HFF-Myc (cell line): ENCODE measurements at regions not wholly inside any gene's neighbourhood (a gene's known extent, or its start where the extent isn't known, plus 50 kb on each side); places are given as distances from the start of the nearest gene placed in this dataset.
"Not testable (repeated sequence)": the region's sequence is repeated elsewhere in the genome, so short reads cannot be mapped to it uniquely, and the experiment has no call there.

Experiments
- DNase-seq: peaks from one replicate; pipeline ENCODE4 v3.0.0-alpha.2; 2011; ENCODE audit warnings: low read depth; ENCODE audit errors: extremely low read depth
- H3K4me3 ChIP-seq: replicated peaks from 2 replicates; pipeline ENCODE4 v1.5.1; 2011; ENCODE audit warnings: low read depth, mild to moderate bottlenecking, control low read depth, low read length
- CTCF ChIP-seq: IDR thresholded peaks from 2 replicates; pipeline ENCODE4 v1.5.1; 2012; ENCODE audit warnings: mild to moderate bottlenecking, low read depth, low read length, control low read depth; ENCODE audit errors: missing control alignments

DNA sequence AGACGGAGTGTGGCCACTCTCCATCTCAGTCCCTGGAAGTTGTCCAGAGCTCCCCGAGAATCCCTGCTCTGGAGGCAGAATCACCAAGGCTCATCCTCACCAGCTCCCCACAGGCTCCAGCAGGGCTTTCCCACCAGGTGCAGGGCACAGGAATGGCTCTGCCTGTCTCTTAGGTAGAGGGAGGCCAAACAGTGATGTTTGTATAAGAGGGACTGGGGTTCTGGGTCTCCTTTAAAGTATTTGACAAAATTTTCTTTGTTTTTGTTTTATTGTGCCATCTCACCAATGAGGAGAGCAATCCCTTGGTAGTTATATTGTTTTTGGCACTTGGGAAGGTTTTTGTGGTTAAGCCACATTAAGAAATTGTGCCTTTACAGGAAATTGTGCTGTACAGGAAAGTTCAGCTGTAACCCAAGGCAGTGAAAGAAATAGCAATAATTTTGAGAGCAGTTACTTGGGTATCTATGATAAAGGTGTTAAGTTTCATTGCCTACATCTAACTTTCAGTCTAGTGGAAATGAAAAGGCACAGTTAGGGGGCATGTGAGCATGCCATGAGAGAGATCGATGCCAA lies 219.3 kb upstream of the PRSS58 start:
- H3K4me3 ChIP-seq = no peak overlapping the region

GRCh38 chr7:142476077-142476476 lies 218.2 kb upstream of the PRSS58 start:
- no peak for TF ChIP-seq CTCF

More for the DNA sequence above, 219.3 kb upstream of the PRSS58 start:
- no peak for TF ChIP-seq CTCF
- DNase-seq = no peak

GRCh38 chr7:142471820-142472219 lies 214.0 kb upstream of the PRSS58 start:
- TF ChIP-seq CTCF = no peak
- DNase-seq = no peak
- H3K4me3 ChIP-seq = no peak overlapping the region

More at GRCh38 chr7:142476077-142476476, 218.2 kb upstream of the PRSS58 start:
- DNase-seq = no peak
- H3K4me3 ChIP-seq = no peak overlapping the region

DNA sequence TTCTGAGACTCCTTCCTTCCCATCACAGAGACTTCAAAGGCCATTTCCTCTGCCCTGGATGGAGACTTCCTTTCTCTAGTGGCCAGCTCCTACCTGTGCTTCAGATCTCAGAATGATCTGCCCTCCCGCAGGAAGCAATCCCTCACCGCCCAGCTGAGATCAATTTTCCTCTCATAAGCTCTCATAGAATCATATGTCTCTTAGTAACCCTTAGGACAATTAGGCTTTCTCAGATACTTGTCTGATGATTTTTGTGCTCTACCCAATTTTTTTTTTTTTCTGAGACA lies 212.6 kb upstream of the PRSS58 start:
- DNase-seq = no peak
- H3K4me3 ChIP-seq = no peak overlapping the region
- no peak for TF ChIP-seq CTCF

GRCh38 chr7:142469696-142470543 lies 212.1 kb upstream of the PRSS58 start:
- H3K4me3 ChIP-seq = no peak overlapping the region
- TF ChIP-seq CTCF = no peak
- DNase-seq = no peak

DNA sequence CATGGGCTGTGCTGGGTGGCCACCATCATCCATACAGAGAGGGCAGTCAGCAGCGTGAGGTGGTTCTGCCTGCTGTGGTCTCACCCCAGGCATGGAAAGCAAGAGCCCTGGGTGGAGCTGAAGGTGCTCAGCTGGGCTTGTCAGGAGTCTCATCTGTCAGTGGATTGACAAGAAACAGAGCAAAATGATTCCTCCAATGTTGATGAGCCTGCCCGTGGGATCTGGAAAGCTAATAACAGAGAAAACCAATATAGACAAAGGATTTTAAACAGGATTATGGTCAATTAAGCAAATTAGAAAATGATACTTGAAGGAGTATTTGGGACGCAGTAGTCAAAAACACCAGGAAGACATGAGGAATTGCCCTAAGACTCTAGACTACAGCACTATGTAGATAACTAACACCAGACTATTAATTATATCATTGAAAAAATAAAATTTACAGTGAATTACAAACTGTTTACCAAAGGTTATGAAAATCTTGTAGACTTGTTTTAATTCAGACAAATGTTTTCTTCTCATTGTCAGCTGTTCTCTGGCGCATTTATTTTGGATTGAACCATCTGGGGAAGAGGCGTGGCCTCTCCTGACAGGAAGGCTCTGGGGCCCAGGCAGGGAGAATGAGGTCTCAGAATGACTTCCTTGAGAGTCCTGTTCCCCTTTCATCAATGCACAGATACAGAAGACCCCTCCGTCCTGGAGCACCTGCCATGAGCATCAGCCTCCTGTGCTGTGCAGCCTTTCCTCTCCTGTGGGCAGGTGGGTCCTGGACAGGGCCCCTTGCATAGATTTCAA lies 211.2 kb upstream of the PRSS58 start:
- DNase-seq = no peak
- no peak overlapping the region for H3K4me3 ChIP-seq
- TF ChIP-seq CTCF = no peak

DNA sequence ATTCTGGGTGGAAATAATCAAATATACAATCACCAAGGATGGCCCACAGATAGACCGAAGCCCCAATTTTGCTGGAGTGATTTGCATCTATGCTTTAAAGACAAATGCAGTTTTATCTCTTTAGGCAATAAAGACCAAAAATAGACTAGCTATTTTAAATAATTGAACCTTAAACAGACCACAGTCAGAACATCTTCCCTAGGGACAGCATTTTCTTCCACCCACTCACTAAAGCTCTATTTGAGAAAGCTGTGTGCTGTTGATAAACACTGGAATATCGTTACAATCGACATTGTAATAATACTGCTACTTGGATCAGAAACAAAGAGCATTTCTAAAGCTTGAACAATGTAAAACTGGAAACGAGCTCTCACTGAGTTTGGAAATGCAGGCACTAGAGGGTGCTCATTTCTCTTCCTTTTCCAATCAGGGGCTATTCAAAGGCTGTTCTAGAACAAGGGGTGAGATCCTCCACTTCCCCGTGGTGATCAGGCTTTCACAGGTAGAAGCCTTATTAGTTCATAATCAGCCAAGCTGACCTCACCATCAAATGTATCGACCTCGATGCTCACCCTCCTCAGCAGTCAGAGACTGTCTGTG lies 209.3 kb upstream of the PRSS58 start:
- not testable (repeated sequence) for DNase-seq, H3K4me3 ChIP-seq
